Keratinocyte (primary cell): ENCODE measurements at regions not wholly inside any gene's neighbourhood (a gene's known extent, or its start where the extent isn't known, plus 50 kb on each side); places are given as distances from the start of the nearest gene placed in this dataset.

Experiments used
- DNase-seq: peaks from one replicate; pipeline ENCODE4 v3.0.0-alpha.2; 2011; ENCODE audit warnings: low read depth, missing footprints, low spot score
- FAIRE-seq: peaks from 2 replicates; lab custom pipeline; 2011; peaks lifted over from hg19 to GRCh38; lab: Jason Lieb, UNC
- H2AFZ ChIP-seq: 2 replicates; pipeline ENCODE4 v1.6.0; 2012; ENCODE audit warnings: low read length, control low read depth, inconsistent platforms; ENCODE audit not compliant: control insufficient read depth
- H3K27ac ChIP-seq: 2 replicates; pipeline ENCODE4 v1.5.1; 2011; ENCODE audit warnings: low read length; ENCODE audit not compliant: control insufficient read depth, insufficient read depth
- H3K27me3 ChIP-seq: 3 replicates; pipeline ENCODE4 v1.6.0; 2011; ENCODE audit warnings: low read length; ENCODE audit not compliant: control insufficient read depth, insufficient read depth; ENCODE audit errors: extremely low read depth
- H3K36me3 ChIP-seq, 2 experiments: 2 replicates in 1 of 2; 3 replicates in 1 of 2; pipeline ENCODE4 v1.5.1; 2011; ENCODE audit warnings: low read length in 2 of 2, mild to moderate bottlenecking in 1 of 2; ENCODE audit not compliant: control insufficient read depth in 2 of 2, insufficient read depth in 2 of 2; ENCODE audit errors: extremely low read depth in 1 of 2
- H3K4me1 ChIP-seq: 3 replicates; pipeline ENCODE4 v1.5.1; 2011; ENCODE audit warnings: low read length; ENCODE audit not compliant: control insufficient read depth, insufficient read depth; ENCODE audit errors: extremely low read depth
- H3K4me2 ChIP-seq: 3 replicates; pipeline ENCODE4 v1.6.0; 2011; ENCODE audit warnings: low read depth, low read length; ENCODE audit not compliant: control insufficient read depth, insufficient read depth; ENCODE audit errors: extremely low read depth
- H3K4me3 ChIP-seq, 3 experiments: fragments of 200-600 bp in 1 of 3; sonication (generic) in 1 of 3; 2 replicates in 2 of 3; 3 replicates in 1 of 3; pipeline ENCODE4 v1.5.1; 2011 to 2016; ENCODE audit warnings: low read length in 3 of 3, mild to moderate bottlenecking in 3 of 3, control low read depth in 2 of 3, inconsistent platforms in 1 of 3, low read depth in 1 of 3, mixed read lengths in 1 of 3, mixed run types in 1 of 3, moderate library complexity in 1 of 3; ENCODE audit not compliant: control insufficient read depth in 2 of 3, insufficient read depth in 2 of 3; ENCODE audit errors: extremely low read depth in 1 of 3
- H3K79me2 ChIP-seq: 2 replicates; pipeline ENCODE4 v1.6.0; 2012; ENCODE audit warnings: low read length; ENCODE audit not compliant: control insufficient read depth, insufficient read depth
- H3K9ac ChIP-seq: 3 replicates; pipeline ENCODE4 v1.6.0; 2011; ENCODE audit warnings: low read length; ENCODE audit not compliant: control insufficient read depth, insufficient read depth; ENCODE audit errors: extremely low read depth
- H3K9me1 ChIP-seq: 3 replicates; pipeline ENCODE4 v1.6.0; 2011; ENCODE audit warnings: low read length; ENCODE audit not compliant: control insufficient read depth, insufficient read depth; ENCODE audit errors: extremely low read depth
- H3K9me3 ChIP-seq: 2 replicates; pipeline ENCODE4 v1.5.1; 2012; ENCODE audit warnings: low read depth, low read length; ENCODE audit not compliant: control insufficient read depth
- H4K20me1 ChIP-seq: 3 replicates; pipeline ENCODE4 v1.6.0; 2011; ENCODE audit warnings: low read length; ENCODE audit not compliant: control insufficient read depth, insufficient read depth; ENCODE audit errors: extremely low read depth
- EZH2 ChIP-seq: IDR thresholded peaks from one replicate; pipeline ENCODE4 v1.6.1; 2012; ENCODE audit warnings: inconsistent platforms, mild to moderate bottlenecking, low read length, moderate library complexity
- dilution Hi-C: fragments of 300-500 bp; cut with MboI; formaldehyde crosslinking; loops from one replicate; pipeline ENCODE4 v1.7.0; 2020; ENCODE audit warnings: low sequenced_read_pairs; ENCODE audit not compliant: extremely low pct_ligation_motif_present
- TF ChIP-seq, protein P1 (sequence below), 3 experiments: IDR thresholded peaks in 1 of 3; conservative IDR thresholded peaks in 1 of 3; optimal IDR thresholded peaks in 1 of 3; 2 replicates in 2 of 3; 3 replicates in 1 of 3; pipeline versions ENCODE3 to v1.5.1; 2011; ENCODE audit warnings: low read length in 3 of 3, mild to moderate bottlenecking in 3 of 3, moderate library complexity in 2 of 3, control low read depth in 1 of 3, inconsistent platforms in 1 of 3; ENCODE audit not compliant: insufficient read depth in 2 of 3; ENCODE audit errors: extremely low read depth in 1 of 3

DNA sequence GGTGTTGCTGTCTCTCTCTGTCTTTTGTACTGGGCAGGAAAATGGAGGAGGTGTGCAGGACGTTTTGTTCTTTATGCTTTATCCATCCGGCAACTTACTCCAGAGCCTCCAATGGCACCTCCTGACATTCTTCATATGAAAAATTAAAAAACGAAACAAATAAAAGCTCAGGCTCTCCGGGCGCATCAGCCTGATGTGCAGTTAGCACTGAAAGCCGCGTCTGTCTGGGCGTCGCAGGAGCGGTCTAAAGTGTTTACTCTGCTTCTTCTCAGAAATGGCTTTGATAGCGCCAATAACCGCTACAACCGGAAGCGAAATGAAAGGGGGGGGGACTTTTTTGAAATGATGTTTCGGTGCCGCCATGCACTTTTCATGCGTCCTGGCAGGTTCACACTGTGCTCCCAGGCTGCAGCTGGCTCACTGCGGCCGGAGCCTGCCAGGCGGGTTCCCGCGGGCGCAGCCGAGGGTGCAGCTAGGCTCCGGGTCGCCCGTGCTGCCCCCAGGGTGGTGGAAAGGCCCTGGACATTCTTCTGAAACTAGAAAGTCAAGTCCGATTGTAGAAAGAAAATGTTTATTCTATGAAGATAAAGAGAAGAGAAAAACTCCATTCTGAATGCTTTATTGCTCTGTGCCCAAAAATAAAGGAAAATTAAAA is 407.7 kb upstream of the IRX1 start:
- dilution Hi-C loops: no loop called here
- FAIRE-seq: no peak

DNA sequence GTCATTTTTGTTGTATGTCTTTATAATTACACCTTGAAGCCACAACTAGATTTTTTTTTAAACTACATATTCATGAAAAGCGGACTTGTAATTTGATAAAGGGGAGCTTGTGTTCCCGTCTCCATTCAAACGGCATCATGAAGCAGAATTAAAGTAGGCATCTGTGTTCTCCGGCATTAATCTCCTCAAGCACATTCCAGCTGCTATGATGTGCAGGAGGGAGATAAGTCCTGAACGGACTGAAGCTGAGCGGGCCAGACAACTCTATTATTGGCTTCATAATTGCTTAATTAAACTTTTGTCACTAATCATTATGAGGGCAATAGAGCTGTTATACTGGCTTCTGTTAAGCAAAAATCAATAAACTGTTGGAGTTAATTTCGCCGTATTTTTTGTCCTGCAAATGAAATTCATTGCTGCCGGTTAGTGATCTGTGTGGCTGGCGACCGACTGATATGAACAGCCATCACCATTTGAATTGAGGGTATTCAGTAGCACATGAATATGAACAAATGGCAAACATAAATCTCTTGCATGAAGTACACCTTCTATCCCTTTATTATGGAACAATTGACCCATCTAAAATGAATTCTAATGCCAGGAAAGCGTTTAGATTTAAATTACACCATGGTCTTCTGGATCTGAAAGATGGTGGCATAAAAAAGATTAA is 408.8 kb upstream of the IRX1 start:
- Histone ChIP-seq H3K36me3 (no peaks in the 10 kb centered on the region), H3K4me3 (no peak overlapping the region), H3K27ac (no peak overlapping the region), H4K20me1 (no peaks in the 10 kb centered on the region), H3K9ac (no peak overlapping the region), H2AFZ (no peak overlapping the region), H3K9me3 (no peaks in the 10 kb centered on the region), H3K79me2 (no peaks in the 10 kb centered on the region), H3K4me2 (no peak overlapping the region), H3K9me1 (no peaks in the 10 kb centered on the region), H3K4me1 (no peaks in the 10 kb centered on the region), H3K27me3 (no peaks in the 10 kb centered on the region)
- TF ChIP-seq EZH2: no peak
- TF ChIP-seq, protein P1, sequence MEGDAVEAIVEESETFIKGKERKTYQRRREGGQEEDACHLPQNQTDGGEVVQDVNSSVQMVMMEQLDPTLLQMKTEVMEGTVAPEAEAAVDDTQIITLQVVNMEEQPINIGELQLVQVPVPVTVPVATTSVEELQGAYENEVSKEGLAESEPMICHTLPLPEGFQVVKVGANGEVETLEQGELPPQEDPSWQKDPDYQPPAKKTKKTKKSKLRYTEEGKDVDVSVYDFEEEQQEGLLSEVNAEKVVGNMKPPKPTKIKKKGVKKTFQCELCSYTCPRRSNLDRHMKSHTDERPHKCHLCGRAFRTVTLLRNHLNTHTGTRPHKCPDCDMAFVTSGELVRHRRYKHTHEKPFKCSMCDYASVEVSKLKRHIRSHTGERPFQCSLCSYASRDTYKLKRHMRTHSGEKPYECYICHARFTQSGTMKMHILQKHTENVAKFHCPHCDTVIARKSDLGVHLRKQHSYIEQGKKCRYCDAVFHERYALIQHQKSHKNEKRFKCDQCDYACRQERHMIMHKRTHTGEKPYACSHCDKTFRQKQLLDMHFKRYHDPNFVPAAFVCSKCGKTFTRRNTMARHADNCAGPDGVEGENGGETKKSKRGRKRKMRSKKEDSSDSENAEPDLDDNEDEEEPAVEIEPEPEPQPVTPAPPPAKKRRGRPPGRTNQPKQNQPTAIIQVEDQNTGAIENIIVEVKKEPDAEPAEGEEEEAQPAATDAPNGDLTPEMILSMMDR (optimal IDR thresholded peaks at IDR 0.05 in 1 of 3, IDR thresholded peaks at IDR 0.05 in 1 of 3, conservative IDR thresholded peaks at IDR 0.05 in 1 of 3; ENCODE audit: extremely low read depth in 1 of 3, insufficient read depth in 2 of 3, low read length in 3 of 3): no peak
- DNase-seq (no peak), FAIRE-seq (no peak)
- dilution Hi-C loops: no loop called here

More for the DNA sequence above, 407.7 kb upstream of the IRX1 start:
- no peak overlapping the region for H2AFZ ChIP-seq
- H3K27ac ChIP-seq: no peak overlapping the region
- no peak for TF ChIP-seq EZH2
- TF ChIP-seq, protein P1 (optimal IDR thresholded peaks at IDR 0.05 in 1 of 3, IDR thresholded peaks at IDR 0.05 in 1 of 3, conservative IDR thresholded peaks at IDR 0.05 in 1 of 3; ENCODE audit: extremely low read depth in 1 of 3, insufficient read depth in 2 of 3, low read length in 3 of 3): no peak
- DNase-seq: no peak
- no peaks in the 10 kb centered on the region for H3K79me2 ChIP-seq
- no peaks in the 10 kb centered on the region for H3K4me1 ChIP-seq
- no peaks in the 10 kb centered on the region for H3K9me3 ChIP-seq
- H3K27me3 ChIP-seq: no peaks in the 10 kb centered on the region
- H3K9ac ChIP-seq: no peak overlapping the region
- H3K4me2 ChIP-seq: no peak overlapping the region
- no peak overlapping the region for H3K4me3 ChIP-seq
- H4K20me1 ChIP-seq: no peaks in the 10 kb centered on the region
- H3K36me3 ChIP-seq: no peaks in the 10 kb centered on the region
- H3K9me1 ChIP-seq: no peaks in the 10 kb centered on the region
